ENCODE measurements at regions not wholly inside any gene's neighbourhood (a gene's known extent, or its start where the extent isn't known, plus 50 kb on each side); places are given as distances from the start of the nearest gene placed in this dataset.

DNA sequence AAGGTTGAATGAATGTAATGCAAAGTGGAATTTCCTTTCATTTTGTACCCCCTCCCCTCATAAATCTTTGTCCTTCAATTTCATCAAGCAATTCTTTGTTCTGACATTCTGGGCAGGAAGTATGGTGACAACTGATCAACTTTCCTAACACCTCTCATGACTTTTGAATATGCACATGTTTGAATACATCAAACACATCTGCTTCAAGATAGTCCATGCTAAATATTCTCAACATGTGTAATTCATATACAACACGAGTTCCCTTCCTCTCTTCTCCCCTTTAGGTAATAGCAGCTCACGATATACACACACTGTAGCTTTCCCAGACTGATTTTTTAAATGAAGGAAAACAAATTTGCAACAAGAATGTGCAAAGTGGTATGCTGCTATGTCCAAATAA, 103.6 kb upstream of the EFNA5 start:
- no peak overlapping the region for H3K4me3 ChIP-seq (ENCODE audit: low read depth, low read length)
- DNase-seq (ENCODE audit: low read depth), result no peak
- TF ChIP-seq CTCF (conservative IDR thresholded peaks at IDR 0.05; ENCODE audit: low read depth, low read length), result no peak

DNA sequence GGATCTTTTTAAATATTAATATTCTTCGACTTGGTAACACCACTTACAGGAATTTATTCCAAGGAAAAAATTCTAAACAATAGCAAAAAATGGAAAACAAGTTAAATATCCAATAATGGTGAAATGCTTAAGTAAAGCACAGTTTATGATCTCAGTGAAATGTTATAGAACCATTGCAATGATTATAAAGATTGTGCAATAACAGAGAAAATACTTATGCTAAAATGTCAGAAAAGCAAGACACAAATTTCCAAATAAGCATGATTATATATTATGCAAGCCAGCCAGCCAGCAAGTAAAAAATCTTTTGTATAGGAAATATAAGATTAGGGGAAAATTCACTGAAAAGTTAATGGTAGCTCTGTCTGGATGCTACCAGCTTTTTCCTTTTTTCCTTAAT, 102.7 kb upstream of the EFNA5 start:
- H3K4me3 ChIP-seq (ENCODE audit: low read depth, low read length), result no peak overlapping the region
- TF ChIP-seq CTCF (conservative IDR thresholded peaks at IDR 0.05; ENCODE audit: low read depth, low read length), result no peak
- no peak for DNase-seq (ENCODE audit: low read depth)

DNA sequence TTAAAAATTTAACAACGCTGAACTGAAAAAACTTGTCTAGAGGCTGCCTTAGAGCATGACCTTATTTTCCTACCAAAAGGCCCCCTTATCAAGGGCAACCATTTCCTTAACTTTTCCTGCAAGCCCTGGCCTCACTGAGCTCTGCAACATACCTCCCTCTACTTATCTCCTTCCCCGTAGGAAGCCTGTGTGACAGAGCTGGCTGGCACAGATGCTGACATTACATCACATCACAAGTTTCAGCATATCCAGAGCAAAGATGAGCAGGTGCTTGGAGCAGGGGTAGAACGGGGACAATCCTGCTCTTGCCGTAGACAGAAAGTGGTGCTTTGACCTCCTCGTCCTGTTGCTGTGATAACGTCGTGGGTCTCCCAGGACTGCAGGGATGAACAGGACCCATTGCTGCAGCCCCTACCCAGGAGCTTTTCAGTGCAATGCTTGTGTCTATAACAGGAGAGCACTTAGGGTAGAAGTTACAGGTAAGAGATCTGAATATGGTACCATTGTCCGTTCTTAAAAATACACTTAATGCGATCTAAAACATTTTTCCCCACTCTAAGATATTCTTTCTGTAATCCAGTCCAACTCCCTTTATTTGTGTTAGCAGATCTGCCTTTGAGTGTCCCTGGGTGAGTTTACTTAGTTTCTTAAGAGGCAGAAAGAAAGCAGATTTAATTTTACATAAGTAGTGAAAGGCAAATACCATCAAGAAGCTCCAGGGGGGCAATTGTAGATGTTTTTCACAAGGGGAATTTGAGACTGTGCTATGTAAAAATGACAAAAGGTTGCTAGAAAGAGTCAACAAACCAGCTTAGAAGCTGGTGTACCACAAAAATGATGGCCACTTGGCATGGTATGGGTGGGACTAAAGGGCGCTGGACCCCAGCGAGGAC, 101.9 kb upstream of the EFNA5 start:
- DNase-seq (ENCODE audit: low read depth), result no peak
- no peak for TF ChIP-seq CTCF (conservative IDR thresholded peaks at IDR 0.05; ENCODE audit: low read depth, low read length)

DNA sequence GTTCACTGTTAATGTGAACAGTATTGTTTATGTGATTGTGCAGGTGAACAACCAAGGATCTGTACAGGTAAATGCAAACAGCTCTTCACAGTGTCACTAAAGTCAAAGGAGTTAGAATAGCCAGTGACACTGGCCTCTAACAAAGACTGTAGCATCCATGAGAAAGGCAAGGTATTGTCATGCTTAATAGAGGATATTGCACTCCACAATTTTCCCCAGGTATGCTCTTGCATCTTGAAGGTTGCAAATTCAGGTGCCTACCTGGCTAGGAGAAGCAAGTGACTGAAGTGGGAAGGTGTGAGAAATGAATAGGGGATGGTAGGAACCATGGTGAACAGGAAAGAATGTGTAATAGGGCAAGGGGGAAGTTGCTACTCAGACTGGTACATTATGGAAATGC, 101.2 kb upstream of the EFNA5 start:
- no peak for DNase-seq (ENCODE audit: low read depth)
- no peak for TF ChIP-seq CTCF (conservative IDR thresholded peaks at IDR 0.05; ENCODE audit: low read depth, low read length)

More for the DNA sequence above, 101.9 kb upstream of the EFNA5 start:
- H3K4me3 ChIP-seq (ENCODE audit: low read depth, low read length), result no peak overlapping the region

DNA sequence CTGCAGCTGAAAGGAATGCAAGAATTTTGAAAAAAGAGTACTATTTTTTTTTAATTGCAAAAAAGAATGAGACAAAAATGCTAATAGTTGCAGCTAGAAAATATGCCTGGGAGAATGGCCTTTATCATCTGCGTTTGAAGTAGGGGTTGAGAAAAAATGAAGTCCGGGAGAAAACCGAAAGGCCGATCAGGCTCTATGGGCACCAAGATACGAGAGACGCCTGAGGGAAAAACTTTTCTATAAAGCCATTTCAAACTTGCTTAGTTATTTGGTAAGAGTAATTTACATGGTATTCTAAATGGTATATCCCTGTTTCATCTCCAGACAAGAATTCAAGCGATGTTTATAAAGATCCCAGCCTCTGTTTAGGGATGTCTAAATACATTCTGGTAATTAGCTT, 99.3 kb upstream of the EFNA5 start:
- TF ChIP-seq CTCF (conservative IDR thresholded peaks at IDR 0.05; ENCODE audit: low read depth, low read length), result no peak
- no peak for DNase-seq (ENCODE audit: low read depth)
- H3K4me3 ChIP-seq (ENCODE audit: low read depth, low read length), result no peak overlapping the region

More for the DNA sequence above, 101.2 kb upstream of the EFNA5 start:
- H3K4me3 ChIP-seq (ENCODE audit: low read depth, low read length), result no peak overlapping the region

- no peak overlapping the region for H3K4me3 ChIP-seq (ENCODE audit: low read depth, low read length)
Observed at GRCh38 chr5:107769519-107769918, 98.8 kb upstream of the EFNA5 start.

More at GRCh38 chr5:107769519-107769918, 98.8 kb upstream of the EFNA5 start:
- TF ChIP-seq CTCF (conservative IDR thresholded peaks at IDR 0.05; ENCODE audit: low read depth, low read length), result no peak
- no peak for DNase-seq (ENCODE audit: low read depth)

All from epithelial cell of proximal tubule (primary cell).